Ovary (tissue), 7 donors: ENCODE measurements at regions not wholly inside any gene's neighbourhood (a gene's known extent, or its start where the extent isn't known, plus 50 kb on each side); places are given as distances from the start of the nearest gene placed in this dataset.

Experiments
- DNase-seq, 5 donors: peaks; one replicate each; pipeline ENCODE4 v3.0.0-alpha.2; 2019 to 2020
- H3K27ac ChIP-seq, 2 donors: fragments of 200-600 bp; one replicate each; pipeline versions ENCODE4 v1.5.1 to v1.8.0; 2019 to 2022
- H3K27me3 ChIP-seq: fragments of 200-600 bp; one replicate; pipeline ENCODE4 v1.8.0; 2022
- H3K36me3 ChIP-seq: fragments of 200-600 bp; sonication (generic); one replicate; pipeline ENCODE4 v1.5.1; 2019
- H3K4me1 ChIP-seq: one replicate; pipeline ENCODE4 v1.8.1; 2013; ENCODE audit warnings: mild to moderate bottlenecking, moderate library complexity; ENCODE audit not compliant: insufficient read depth
- H3K4me3 ChIP-seq: fragments of 200-600 bp; sonication (generic); one replicate; pipeline ENCODE4 v1.5.1; 2017
- H3K9me3 ChIP-seq, 2 donors: fragments of 200-600 bp in 1 of 2; sonication (generic) in 1 of 2; one replicate each; pipeline versions ENCODE4 v1.5.1 to v1.8.1; 2013 to 2019; ENCODE audit warnings: mild to moderate bottlenecking in 1 of 2, moderate library complexity in 1 of 2
- EP300 ChIP-seq: sonication (generic); formaldehyde crosslinking; IDR thresholded peaks from one replicate; pipeline ENCODE4 v1.6.1; 2017; ENCODE audit warnings: antibody characterized with exemption
- POLR2A ChIP-seq: fragments of 450-650 bp; IDR thresholded peaks from one replicate; pipeline ENCODE4 v1.6.1; 2017; ENCODE audit warnings: antibody characterized with exemption, mild to moderate bottlenecking, moderate library complexity
- WGBS, 3 donors: extraction: QIAGEN DNeasy Blood & Tissue Kit in 1 of 3; methylation state at CpG; one replicate each; pipeline versions ENCODE4 v1.1.5 to v1.1.7; 2013 to 2017; 5-methylcytosine and 5-hydroxymethylcytosine counted together
- intact Hi-C, 4 donors: fragments of 100-400 bp; cut with DNase I; formaldehyde crosslinking; loops; one replicate each; pipeline versions ENCODE4 v1.11.0 to v1.15.1; 2022 to 2023
- TF ChIP-seq, protein P1 (sequence below), 3 donors: fragments of 450-650 bp in 2 of 3; fragments of 200-600 bp in 1 of 3; IDR thresholded peaks; one replicate each; pipeline versions ENCODE4 v1.5.1 to v1.8.0; 2016 to 2022; ENCODE audit warnings: antibody characterized with exemption in 3 of 3, mild to moderate bottlenecking in 1 of 3
- donor health status: DM: no; HTN: no; CAD: no; lungs with moderate emphysema.
- donor health status: DM: no; HTN: no; CAD: no.
- donor health status: Bipolar disorder and iron deficiency.
- donor health status: DM: no; HTN: no; CAD: no.
- donor health status: DM: yes; HTN: yes; CAD: no.

DNA sequence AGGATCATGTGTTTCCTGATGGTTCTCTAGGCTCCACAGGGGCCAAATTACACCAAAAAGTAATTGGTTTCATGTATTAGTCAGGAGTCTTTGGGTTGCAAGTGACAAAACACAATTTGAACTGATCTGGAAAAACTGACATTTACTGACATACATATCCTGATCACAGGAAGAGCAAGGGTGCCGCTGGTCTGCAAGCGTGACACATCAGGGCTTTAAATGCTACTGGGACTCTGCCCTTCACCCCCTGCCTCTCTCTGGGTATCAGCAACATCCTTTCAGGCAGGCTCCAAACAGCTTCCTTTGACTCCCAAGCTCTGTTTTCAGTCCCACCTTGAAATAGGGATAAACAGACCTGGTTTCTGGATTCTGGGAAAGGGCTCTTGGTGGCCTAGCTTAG is 197.5 kb downstream of the PALM2AKAP2 start:
- TF ChIP-seq POLR2A (no peak), EP300 (no peak)
- TF ChIP-seq, protein P1, sequence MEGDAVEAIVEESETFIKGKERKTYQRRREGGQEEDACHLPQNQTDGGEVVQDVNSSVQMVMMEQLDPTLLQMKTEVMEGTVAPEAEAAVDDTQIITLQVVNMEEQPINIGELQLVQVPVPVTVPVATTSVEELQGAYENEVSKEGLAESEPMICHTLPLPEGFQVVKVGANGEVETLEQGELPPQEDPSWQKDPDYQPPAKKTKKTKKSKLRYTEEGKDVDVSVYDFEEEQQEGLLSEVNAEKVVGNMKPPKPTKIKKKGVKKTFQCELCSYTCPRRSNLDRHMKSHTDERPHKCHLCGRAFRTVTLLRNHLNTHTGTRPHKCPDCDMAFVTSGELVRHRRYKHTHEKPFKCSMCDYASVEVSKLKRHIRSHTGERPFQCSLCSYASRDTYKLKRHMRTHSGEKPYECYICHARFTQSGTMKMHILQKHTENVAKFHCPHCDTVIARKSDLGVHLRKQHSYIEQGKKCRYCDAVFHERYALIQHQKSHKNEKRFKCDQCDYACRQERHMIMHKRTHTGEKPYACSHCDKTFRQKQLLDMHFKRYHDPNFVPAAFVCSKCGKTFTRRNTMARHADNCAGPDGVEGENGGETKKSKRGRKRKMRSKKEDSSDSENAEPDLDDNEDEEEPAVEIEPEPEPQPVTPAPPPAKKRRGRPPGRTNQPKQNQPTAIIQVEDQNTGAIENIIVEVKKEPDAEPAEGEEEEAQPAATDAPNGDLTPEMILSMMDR (IDR thresholded peaks at IDR 0.05) = no peak

DNA sequence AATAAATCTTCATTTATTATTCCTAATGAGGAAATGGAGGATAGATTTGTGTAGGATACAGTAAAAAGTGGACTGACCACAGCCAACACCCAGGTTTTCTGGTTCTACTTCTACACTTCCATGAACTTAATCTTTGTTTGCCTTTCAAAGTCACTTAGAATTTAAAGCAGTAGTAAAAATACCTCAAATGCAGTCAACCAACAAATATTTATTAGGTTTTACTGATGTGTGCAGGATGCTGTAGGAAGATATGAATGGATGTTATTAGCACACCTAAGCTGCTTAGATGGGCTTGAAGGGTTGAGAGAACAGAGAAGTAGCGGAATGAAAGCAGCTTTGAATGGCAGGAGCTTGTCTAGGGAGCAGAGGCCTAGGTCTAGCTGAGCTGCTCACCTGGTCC is 201.1 kb downstream of the PALM2AKAP2 start:
- Histone ChIP-seq H3K27me3 (no peaks in the 10 kb centered on the region), H3K36me3 (no peaks in the 10 kb centered on the region)

More for the DNA sequence above, 197.5 kb downstream of the PALM2AKAP2 start:
- WGBS, 3 donors = 93 to 98% (median 96%) methylated on average over 2 of the region's 2 CpGs
- intact Hi-C loops = loop anchor here in 1 of 4 donors (2.0 kb wide), 1 partner anchor 47 kb away; no protein-coding TSS in a partner anchor
- no peaks in the 10 kb centered on the region for H3K36me3 ChIP-seq
- DNase-seq = no peak
- H3K27ac ChIP-seq = no peak overlapping the region
- H3K27me3 ChIP-seq = no peaks in the 10 kb centered on the region
- H3K9me3 ChIP-seq = no peaks in the 10 kb centered on the region
- H3K4me3 ChIP-seq = no peak overlapping the region
- no peaks in the 10 kb centered on the region for H3K4me1 ChIP-seq

DNA sequence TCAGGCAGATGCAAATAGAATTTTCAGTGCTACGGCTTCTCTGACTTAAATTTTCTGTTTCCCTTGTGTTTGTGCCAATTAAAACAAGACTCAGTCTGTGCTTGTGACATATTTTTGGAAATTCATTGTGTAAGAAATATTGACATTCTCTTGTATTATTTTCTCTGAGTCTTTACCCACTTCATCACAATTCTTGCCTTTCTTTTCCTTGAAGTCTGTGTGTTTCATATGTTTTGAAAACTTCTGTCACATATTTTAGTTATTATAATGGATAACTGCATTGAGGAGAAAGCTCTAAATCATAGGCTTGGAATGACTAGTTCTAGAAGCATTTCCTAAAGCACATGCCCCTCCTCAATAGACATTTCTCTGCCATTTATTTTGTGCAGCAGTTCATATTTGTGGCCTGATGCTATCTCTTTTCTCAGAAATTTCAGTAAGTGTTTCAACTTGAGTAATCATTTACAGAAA is 206.6 kb downstream of the PALM2AKAP2 start:
- no peaks in the 10 kb centered on the region for H3K9me3 ChIP-seq

More for the DNA sequence above, 201.1 kb downstream of the PALM2AKAP2 start:
- DNase-seq = no peak
- no peaks in the 10 kb centered on the region for H3K4me1 ChIP-seq
- intact Hi-C loops = no loop called here
- TF ChIP-seq EP300 = no peak
- TF ChIP-seq, protein P1 (IDR thresholded peaks at IDR 0.05) = no peak
- H3K9me3 ChIP-seq = no peaks in the 10 kb centered on the region
- 45 to 100% (median 95%) methylated on average over 1 of the region's 1 CpG for WGBS, 3 donors
- no peak overlapping the region for H3K27ac ChIP-seq
- no peak overlapping the region for H3K4me3 ChIP-seq

DNA sequence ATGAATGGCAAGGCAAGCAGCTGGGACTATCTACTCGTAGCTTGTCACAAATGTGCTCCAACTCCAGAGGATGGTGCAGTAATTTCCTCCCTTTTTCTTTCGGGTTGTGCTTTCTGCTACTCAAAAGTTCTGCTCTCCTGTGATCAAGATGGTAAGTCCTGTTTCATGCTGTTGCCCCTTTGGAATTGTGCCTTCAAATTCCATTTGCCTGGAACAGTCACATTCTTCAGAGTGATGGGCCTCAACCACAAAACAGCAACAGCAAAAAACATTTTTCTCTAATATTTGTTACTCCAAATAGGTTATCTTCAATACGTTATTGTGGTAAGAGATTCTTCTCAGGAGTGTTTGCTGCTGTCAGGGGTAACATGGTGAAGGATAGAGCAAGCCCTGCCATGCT is 209.3 kb downstream of the PALM2AKAP2 start:
- Histone ChIP-seq H3K4me1 (no peaks in the 10 kb centered on the region), H3K27ac (no peak overlapping the region), H3K36me3 (no peaks in the 10 kb centered on the region), H3K9me3 (no peaks in the 10 kb centered on the region), H3K4me3 (no peak overlapping the region), H3K27me3 (no peaks in the 10 kb centered on the region)
- TF ChIP-seq POLR2A (no peak), EP300 (no peak)
- TF ChIP-seq, protein P1 (IDR thresholded peaks at IDR 0.05) = no peak
- intact Hi-C loops = no loop called here
- no peak for DNase-seq
- 73 to 88% (median 85%) methylated on average over 3 of the region's 3 CpGs for WGBS, 3 donors

More for the DNA sequence above, 206.6 kb downstream of the PALM2AKAP2 start:
- Histone ChIP-seq H3K4me1 (no peaks in the 10 kb centered on the region), H3K27me3 (no peaks in the 10 kb centered on the region), H3K36me3 (no peaks in the 10 kb centered on the region), H3K27ac (no peak overlapping the region), H3K4me3 (no peak overlapping the region)
- WGBS, 3 donors = 7 to 30% (median 10%) methylated on average over 1 of the region's 1 CpG
- no peak for DNase-seq
- intact Hi-C loops = no loop called here
- TF ChIP-seq, protein P1 (IDR thresholded peaks at IDR 0.05) = no peak
- TF ChIP-seq EP300 (no peak), POLR2A (no peak)
